Activated naive CD8-positive, alpha-beta T cell treated with anti-CD3 and anti-CD28 coated beads, Interleukin-2, amount 10 ng/mL, durations not matched to agents 7 days and 5 days (primary cell): ENCODE measurements at regions not wholly inside any gene's neighbourhood (a gene's known extent, or its start where the extent isn't known, plus 50 kb on each side); places are given as distances from the start of the nearest gene placed in this dataset.

Experiments used
- ATAC-seq: fragments of 150-1000 bp; cut with Tn5 transposase; one replicate; pipeline ENCODE4 v1.10.0; 2021; ENCODE audit warnings: low read depth, moderate library complexity
- POLR2A ChIA-PET: fragments of 350-600 bp; sonication (Branson Sonifier 250); formaldehyde crosslinking; loops from one replicate; lab custom pipeline; 2021; ENCODE audit warnings: antibody characterized with exemption; lab: Charles Lee
- DNase-seq: peaks from one replicate; pipeline ENCODE4 v3.0.0; 2021
- H3K27ac Mint-ChIP-seq: one replicate; pipeline ENCODE4 v1.8.0; 2022; ENCODE audit warnings: mild to moderate bottlenecking, mixed read lengths
- H3K27me3 Mint-ChIP-seq: one replicate; pipeline ENCODE4 v1.8.0; 2022; ENCODE audit warnings: mild to moderate bottlenecking, moderate library complexity, mixed read lengths
- H3K36me3 Mint-ChIP-seq: one replicate; pipeline ENCODE4 v1.8.0; 2021; ENCODE audit warnings: mild to moderate bottlenecking, mixed read lengths
- H3K4me1 Mint-ChIP-seq: one replicate; pipeline ENCODE4 v1.8.0; 2021; ENCODE audit warnings: mixed read lengths
- H3K4me3 Mint-ChIP-seq: one replicate; pipeline ENCODE4 v1.8.0; 2022; ENCODE audit warnings: mild to moderate bottlenecking, moderate library complexity, mixed read lengths
- H3K9me3 Mint-ChIP-seq: one replicate; pipeline ENCODE4 v1.8.0; 2021; ENCODE audit warnings: mixed read lengths

DNA sequence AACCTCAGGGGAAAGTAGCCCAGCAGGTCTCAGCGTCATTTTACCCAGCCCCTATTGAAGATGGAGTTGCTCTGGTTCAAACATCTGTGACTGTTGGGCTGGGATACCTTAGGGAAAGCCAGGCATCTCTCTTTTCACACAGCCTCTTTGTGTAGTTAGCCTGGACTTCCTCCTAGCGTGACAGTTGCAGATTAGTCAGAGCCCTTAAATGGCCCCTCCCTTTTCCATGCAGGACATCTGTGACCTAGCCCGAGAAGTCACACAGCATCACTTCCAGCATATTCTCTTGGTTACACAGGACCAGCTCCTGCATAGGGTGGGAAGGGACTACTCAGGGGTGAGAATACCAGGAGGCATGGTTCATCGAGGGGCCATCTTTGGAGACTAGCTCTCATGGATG is 375.0 kb upstream of the RBFOX1 start:
- ATAC-seq (no peak), DNase-seq (no peak)
- H3K27me3 Mint-ChIP-seq, result no peaks in the 10 kb centered on the region
- H3K27ac Mint-ChIP-seq, result no peak overlapping the region
- H3K36me3 Mint-ChIP-seq, result no peaks in the 10 kb centered on the region
- no peak overlapping the region for H3K4me3 Mint-ChIP-seq
- POLR2A ChIA-PET, result no interaction called here
- H3K4me1 Mint-ChIP-seq, result no peaks in the 10 kb centered on the region
- peaks cover 7% of the 10 kb centered on the region for H3K9me3 Mint-ChIP-seq

DNA sequence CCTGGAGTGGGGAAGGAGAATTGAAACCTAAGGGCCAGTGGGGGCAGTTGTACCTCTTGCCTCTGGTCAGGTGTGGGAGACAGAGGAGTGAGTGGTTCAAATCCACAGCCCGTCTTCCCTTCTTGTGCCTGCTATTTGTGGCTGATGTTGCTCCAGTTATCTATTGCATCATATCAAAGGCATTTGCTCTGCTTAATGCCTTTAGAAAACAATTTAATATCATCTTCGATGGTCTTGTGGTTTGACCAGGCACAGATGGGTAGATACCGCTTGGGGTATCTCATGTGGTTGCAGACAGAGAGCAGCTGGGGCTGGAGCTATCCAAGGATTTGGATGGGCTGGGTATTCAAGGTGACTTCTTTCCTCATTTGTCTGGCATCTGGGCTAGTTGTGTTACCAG is 376.1 kb upstream of the RBFOX1 start:
- H3K27me3 Mint-ChIP-seq, result no peaks in the 10 kb centered on the region
- H3K36me3 Mint-ChIP-seq, result no peaks in the 10 kb centered on the region
- DNase-seq (no peak), ATAC-seq (no peak)
- H3K9me3 Mint-ChIP-seq, result peaks cover 8% of the 10 kb centered on the region
- no peak overlapping the region for H3K4me3 Mint-ChIP-seq
- H3K4me1 Mint-ChIP-seq, result no peaks in the 10 kb centered on the region
- POLR2A ChIA-PET, result no interaction called here
- H3K27ac Mint-ChIP-seq, result no peak overlapping the region

- H3K36me3 Mint-ChIP-seq, result no peaks in the 10 kb centered on the region
- no peaks in the 10 kb centered on the region for H3K4me1 Mint-ChIP-seq
- peaks cover 8% of the 10 kb centered on the region for H3K9me3 Mint-ChIP-seq
- ATAC-seq (no peak), DNase-seq (no peak)
- H3K4me3 Mint-ChIP-seq, result no peak overlapping the region
- no peaks in the 10 kb centered on the region for H3K27me3 Mint-ChIP-seq
- POLR2A ChIA-PET, result no interaction called here
- no peak overlapping the region for H3K27ac Mint-ChIP-seq
Measured at GRCh38 chr16:6955303-6955702, 377.3 kb upstream of the RBFOX1 start.

DNA sequence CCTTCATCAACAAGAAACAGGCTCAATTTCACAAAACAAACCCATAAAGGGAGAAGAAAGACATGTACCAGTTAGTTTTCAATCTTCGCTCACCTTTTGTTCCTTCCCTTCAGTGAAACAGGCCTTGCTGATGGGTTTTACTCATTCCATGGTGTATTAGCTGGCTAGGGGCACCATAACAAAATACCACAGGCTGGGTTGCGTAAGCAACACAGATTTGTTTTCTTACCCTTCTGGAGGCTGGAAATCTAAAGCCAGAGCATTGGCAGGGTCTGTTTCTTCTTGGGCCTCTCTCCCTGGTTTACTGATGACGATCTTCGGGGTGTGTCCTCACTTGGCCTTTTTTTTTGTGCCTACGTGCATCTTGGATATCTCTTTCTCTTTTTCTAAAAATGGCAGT is 383.4 kb upstream of the RBFOX1 start:
- POLR2A ChIA-PET, result no interaction called here
- no peak overlapping the region for H3K4me3 Mint-ChIP-seq
- peaks cover 3% of the 10 kb centered on the region for H3K27me3 Mint-ChIP-seq
- H3K27ac Mint-ChIP-seq, result no peak overlapping the region
- no peaks in the 10 kb centered on the region for H3K36me3 Mint-ChIP-seq
- ATAC-seq, result no peak
- H3K9me3 Mint-ChIP-seq, result peaks cover 20% of the 10 kb centered on the region
- DNase-seq, result no peak
- H3K4me1 Mint-ChIP-seq, result no peaks in the 10 kb centered on the region

DNA sequence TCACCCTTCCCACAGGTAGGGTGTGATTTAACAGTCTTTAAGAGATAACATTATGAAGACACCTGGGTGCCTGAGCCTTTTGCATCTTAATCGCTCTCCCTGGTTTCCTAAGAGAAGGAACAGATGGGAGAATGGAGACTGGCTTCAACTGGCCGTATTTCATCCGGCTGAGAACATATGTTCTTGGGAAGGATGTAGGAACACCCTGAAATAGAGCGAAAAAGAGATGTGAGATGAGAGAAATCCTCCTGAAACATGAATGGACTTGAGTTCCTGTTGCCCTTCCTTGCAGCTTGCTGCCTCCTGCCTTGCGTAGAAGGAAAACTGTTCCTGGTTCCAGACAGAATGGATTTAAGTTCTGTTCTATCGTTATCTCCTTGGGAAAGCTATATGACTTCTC is 385.4 kb upstream of the RBFOX1 start:
- Mint-ChIP-seq H3K27ac (no peak overlapping the region), H3K27me3 (peaks cover 3% of the 10 kb centered on the region), H3K4me3 (no peak overlapping the region), H3K36me3 (no peaks in the 10 kb centered on the region), H3K4me1 (no peaks in the 10 kb centered on the region), H3K9me3 (peaks cover 18% of the 10 kb centered on the region)
- ATAC-seq, result no peak
- POLR2A ChIA-PET, result no interaction called here
- DNase-seq, result no peak

- H3K9me3 Mint-ChIP-seq, result peaks cover 17% of the 10 kb centered on the region
- POLR2A ChIA-PET, result no interaction called here
- H3K36me3 Mint-ChIP-seq, result no peaks in the 10 kb centered on the region
- peaks cover 3% of the 10 kb centered on the region for H3K27me3 Mint-ChIP-seq
- no peak overlapping the region for H3K4me3 Mint-ChIP-seq
- DNase-seq, result no peak
- H3K4me1 Mint-ChIP-seq, result no peaks in the 10 kb centered on the region
- no peak for ATAC-seq
- no peak overlapping the region for H3K27ac Mint-ChIP-seq
Measured at GRCh38 chr16:6946802-6947201, 385.8 kb upstream of the RBFOX1 start.

GRCh38 chr16:6946106-6946505 is 386.5 kb upstream of the RBFOX1 start:
- DNase-seq, result no peak
- H3K27ac Mint-ChIP-seq, result no peak overlapping the region
- POLR2A ChIA-PET, result no interaction called here
- no peaks in the 10 kb centered on the region for H3K36me3 Mint-ChIP-seq
- H3K4me3 Mint-ChIP-seq, result no peak overlapping the region
- H3K4me1 Mint-ChIP-seq, result no peaks in the 10 kb centered on the region
- ATAC-seq, result no peak
- H3K27me3 Mint-ChIP-seq, result peaks cover 3% of the 10 kb centered on the region
- peaks cover 17% of the 10 kb centered on the region for H3K9me3 Mint-ChIP-seq

- H3K27me3 Mint-ChIP-seq, result no peaks in the 10 kb centered on the region
- POLR2A ChIA-PET, result no interaction called here
- H3K36me3 Mint-ChIP-seq, result no peaks in the 10 kb centered on the region
- no peak overlapping the region for H3K27ac Mint-ChIP-seq
- no peak for DNase-seq
- ATAC-seq, result no peak
- no peak overlapping the region for H3K4me3 Mint-ChIP-seq
- H3K4me1 Mint-ChIP-seq, result no peaks in the 10 kb centered on the region
- peaks cover 2% of the 10 kb centered on the region for H3K9me3 Mint-ChIP-seq
Measured at GRCh38 chr16:6940968-6941367, 391.7 kb upstream of the RBFOX1 start.

DNA sequence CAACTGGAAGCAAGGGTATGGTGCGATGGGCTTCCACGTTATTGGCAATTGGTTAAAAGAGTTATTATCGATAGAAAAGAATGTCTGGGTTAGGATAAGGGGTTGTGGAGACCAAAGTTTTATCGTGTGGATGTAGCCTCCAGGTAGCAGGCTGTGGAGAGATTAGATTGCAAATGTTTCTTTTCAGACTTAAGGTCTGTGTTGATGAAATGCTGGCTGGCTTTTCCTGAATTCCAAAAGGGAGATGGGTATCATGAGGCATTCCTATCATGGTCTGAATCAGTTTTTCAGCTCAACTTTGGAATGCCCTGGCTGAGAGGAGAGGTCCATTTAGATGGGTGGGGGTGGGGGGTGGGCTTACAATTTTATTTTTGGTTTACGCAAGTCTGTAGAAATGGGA is 395.0 kb upstream of the RBFOX1 start:
- Mint-ChIP-seq H3K4me3 (no peak overlapping the region), H3K27ac (no peak overlapping the region), H3K9me3 (peaks cover 9% of the 10 kb centered on the region), H3K27me3 (no peaks in the 10 kb centered on the region), H3K4me1 (no peaks in the 10 kb centered on the region), H3K36me3 (no peaks in the 10 kb centered on the region)
- POLR2A ChIA-PET, result no interaction called here
- ATAC-seq (no peak), DNase-seq (no peak)

GRCh38 chr16:6932871-6933385 is 399.7 kb upstream of the RBFOX1 start:
- POLR2A ChIA-PET, result no interaction called here

DNA sequence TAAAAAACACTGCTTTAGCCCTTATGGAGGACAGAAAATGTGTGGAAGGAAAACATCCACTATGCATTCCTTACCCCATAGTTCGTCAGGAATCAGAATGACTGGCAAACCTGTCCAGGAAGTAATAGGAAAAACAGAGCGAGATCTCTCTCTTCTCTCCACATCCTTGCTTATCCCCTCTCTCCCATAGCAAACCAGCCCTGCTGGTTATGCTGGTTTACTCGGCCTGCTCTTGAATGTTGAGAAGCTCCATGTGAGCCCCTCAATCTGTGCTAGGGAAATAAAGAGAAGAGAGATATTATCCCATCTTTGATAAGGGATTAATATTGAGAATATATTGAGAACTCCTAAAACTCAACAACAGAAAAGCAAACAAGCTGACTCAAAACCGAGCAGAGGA is 402.8 kb upstream of the RBFOX1 start:
- no peak for ATAC-seq
- no peak for DNase-seq
- H3K4me1 Mint-ChIP-seq, result no peaks in the 10 kb centered on the region
- no peak overlapping the region for H3K4me3 Mint-ChIP-seq
- no peaks in the 10 kb centered on the region for H3K36me3 Mint-ChIP-seq
- POLR2A ChIA-PET, result no interaction called here
- no peak overlapping the region for H3K27ac Mint-ChIP-seq
- no peaks in the 10 kb centered on the region for H3K27me3 Mint-ChIP-seq
- H3K9me3 Mint-ChIP-seq, result peaks cover 8% of the 10 kb centered on the region

More at GRCh38 chr16:6932871-6933385, 399.7 kb upstream of the RBFOX1 start:
- H3K4me1 Mint-ChIP-seq, result no peaks in the 10 kb centered on the region
- peaks cover 9% of the 10 kb centered on the region for H3K9me3 Mint-ChIP-seq
- no peak for ATAC-seq
- H3K27me3 Mint-ChIP-seq, result no peaks in the 10 kb centered on the region
- DNase-seq, result no peak
- H3K27ac Mint-ChIP-seq, result no peak overlapping the region
- no peak overlapping the region for H3K4me3 Mint-ChIP-seq
- H3K36me3 Mint-ChIP-seq, result no peaks in the 10 kb centered on the region

DNA sequence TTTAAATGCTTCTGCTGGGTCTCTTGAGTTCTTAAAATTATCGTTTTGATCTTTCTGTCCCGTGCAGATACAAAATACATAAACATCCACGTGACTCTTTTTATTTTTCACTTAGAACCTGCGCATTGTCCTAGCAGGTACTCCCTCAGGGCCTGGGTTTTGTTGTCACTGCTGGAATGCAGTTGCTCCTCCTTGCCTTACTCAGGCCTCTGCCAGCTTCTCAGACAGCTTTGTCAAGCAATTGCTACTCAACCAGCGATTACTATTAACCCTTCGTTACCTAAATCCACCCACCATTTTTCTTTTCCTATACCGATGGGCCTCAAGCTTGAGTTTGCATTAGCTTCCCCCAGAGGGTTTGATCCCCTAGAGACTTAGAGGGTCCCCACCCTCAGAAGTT is 405.9 kb upstream of the RBFOX1 start:
- Mint-ChIP-seq H3K4me3 (no peak overlapping the region), H3K36me3 (no peaks in the 10 kb centered on the region), H3K9me3 (peaks cover 7% of the 10 kb centered on the region), H3K4me1 (no peaks in the 10 kb centered on the region), H3K27ac (no peak overlapping the region), H3K27me3 (no peaks in the 10 kb centered on the region)
- ATAC-seq (no peak), DNase-seq (no peak)
- POLR2A ChIA-PET, result no interaction called here

GRCh38 chr16:6926341-6926740 is 406.3 kb upstream of the RBFOX1 start:
- no peak overlapping the region for H3K4me3 Mint-ChIP-seq
- ATAC-seq, result no peak
- H3K4me1 Mint-ChIP-seq, result no peaks in the 10 kb centered on the region
- no peaks in the 10 kb centered on the region for H3K27me3 Mint-ChIP-seq
- no peak for DNase-seq
- POLR2A ChIA-PET, result no interaction called here
- peaks cover 8% of the 10 kb centered on the region for H3K9me3 Mint-ChIP-seq
- H3K27ac Mint-ChIP-seq, result no peak overlapping the region
- no peaks in the 10 kb centered on the region for H3K36me3 Mint-ChIP-seq

- Mint-ChIP-seq H3K4me3 (no peak overlapping the region), H3K4me1 (no peaks in the 10 kb centered on the region), H3K36me3 (no peaks in the 10 kb centered on the region), H3K27me3 (no peaks in the 10 kb centered on the region), H3K9me3 (peaks cover 6% of the 10 kb centered on the region), H3K27ac (no peak overlapping the region)
- DNase-seq (no peak), ATAC-seq (no peak)
- POLR2A ChIA-PET, result no interaction called here
Measured at GRCh38 chr16:6918646-6919045, 414.0 kb upstream of the RBFOX1 start.

GRCh38 chr16:6916946-6917345 is 415.7 kb upstream of the RBFOX1 start:
- no peak for DNase-seq
- POLR2A ChIA-PET, result no interaction called here
- Mint-ChIP-seq H3K4me3 (no peak overlapping the region), H3K27me3 (no peaks in the 10 kb centered on the region), H3K36me3 (no peaks in the 10 kb centered on the region), H3K9me3 (peaks cover 6% of the 10 kb centered on the region), H3K4me1 (no peaks in the 10 kb centered on the region), H3K27ac (no peak overlapping the region)
- ATAC-seq, result no peak
